ENCODE measurements at regions not wholly inside any gene's neighbourhood (a gene's known extent, or its start where the extent isn't known, plus 50 kb on each side); places are given as distances from the start of the nearest gene placed in this dataset.

DNA sequence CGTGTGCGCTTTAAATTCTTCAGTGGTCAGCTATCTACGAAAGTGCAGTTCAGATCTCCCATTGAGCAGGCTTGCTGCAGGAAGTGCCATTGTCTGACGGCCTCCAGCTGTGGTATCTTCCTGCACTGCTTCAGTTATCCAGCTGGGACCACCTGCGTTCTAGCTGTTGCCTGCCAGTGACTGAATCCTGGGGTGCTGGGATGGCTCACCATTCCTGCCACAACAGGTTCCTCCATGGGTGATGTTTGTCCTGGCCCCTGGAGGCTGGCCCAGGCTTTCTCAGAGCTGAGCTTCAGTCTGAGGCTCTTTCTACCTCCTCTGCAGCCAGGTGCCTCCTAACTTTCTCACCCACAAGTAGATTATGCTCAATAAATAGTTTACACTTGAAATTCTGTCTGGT, 498.5 kb upstream of the HS6ST1 start:
- no peak overlapping the region for H3K4me3 ChIP-seq (ENCODE audit: low read depth, low read length)

DNA sequence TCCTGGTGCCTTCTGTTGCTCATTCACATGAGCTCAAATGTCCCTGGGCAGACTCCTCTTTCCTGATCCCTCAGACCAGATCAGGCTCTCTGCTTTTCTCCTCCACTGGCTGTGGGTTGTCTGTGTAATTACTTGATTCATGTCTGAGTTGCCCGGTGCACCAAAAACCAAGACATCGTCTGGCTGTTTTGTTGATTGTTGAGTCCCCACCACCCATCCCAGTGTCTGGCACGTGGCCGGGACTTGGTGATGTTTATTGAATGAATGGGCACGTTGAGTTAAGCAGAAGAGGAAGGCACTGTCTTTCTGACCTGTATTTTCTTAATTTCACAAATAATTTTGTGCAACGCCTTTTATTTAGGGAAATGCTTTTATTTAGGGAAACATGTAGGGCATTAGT, 499.1 kb upstream of the HS6ST1 start:
- H3K4me3 ChIP-seq (ENCODE audit: low read depth, low read length), result no peak overlapping the region

DNA sequence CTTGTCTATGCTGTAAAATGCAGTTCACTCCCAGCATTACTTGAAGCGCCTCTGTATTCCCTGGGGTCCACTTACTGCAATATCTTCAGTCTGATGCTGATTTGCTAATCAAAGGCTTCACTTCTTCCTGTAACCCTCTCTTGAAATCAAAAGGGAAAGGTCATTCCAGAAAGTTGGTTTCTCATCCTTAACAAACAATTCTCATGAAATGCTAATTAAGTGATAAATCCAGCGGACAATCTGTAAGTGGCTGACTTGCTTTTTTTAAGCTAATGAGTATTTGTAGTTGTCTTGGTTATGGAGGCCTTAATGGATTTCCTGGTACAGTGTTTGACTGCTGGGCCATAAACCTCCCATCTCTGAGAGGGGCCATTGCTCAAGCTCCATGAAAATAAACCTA, 499.6 kb upstream of the HS6ST1 start:
- H3K4me3 ChIP-seq (ENCODE audit: low read depth, low read length), result no peak overlapping the region

DNA sequence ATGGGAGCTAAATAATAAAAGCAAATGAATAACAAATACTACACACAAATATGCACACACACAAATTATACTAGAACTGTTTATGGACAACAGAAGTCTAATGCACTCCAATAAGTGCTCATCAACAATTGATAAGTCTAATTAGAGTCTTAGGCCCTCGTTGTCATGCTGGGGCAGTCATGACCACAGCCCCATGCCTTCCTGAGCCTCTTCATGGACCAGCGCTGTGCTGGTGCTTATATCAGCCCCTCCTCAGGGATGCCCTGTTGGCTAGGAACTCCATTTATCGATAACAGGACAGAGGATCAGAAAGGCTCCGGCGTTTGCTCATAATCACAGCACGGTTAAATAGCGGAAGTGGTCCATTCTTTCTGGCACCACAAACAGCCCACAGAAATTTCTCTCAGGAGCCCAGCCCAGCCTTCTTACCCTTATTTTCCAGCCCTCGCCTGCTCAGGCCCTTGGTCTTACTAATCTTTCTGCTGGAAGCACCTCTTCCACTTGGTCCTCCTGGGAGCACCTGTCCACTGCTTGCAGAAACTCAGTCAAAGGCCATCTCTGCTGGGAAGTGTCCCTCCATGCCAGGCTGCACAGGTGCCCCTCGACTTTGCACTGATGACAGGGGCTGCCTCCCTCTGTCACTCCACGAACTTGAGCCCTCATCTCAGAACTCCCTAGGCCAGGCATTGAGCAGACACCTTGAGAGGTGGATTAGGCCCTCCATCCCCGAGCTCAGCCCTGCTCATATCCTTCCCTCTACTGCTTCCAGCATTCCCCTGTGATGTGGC, 500.2 kb upstream of the HS6ST1 start:
- H3K4me3 ChIP-seq (ENCODE audit: low read depth, low read length), result no peak overlapping the region

DNA sequence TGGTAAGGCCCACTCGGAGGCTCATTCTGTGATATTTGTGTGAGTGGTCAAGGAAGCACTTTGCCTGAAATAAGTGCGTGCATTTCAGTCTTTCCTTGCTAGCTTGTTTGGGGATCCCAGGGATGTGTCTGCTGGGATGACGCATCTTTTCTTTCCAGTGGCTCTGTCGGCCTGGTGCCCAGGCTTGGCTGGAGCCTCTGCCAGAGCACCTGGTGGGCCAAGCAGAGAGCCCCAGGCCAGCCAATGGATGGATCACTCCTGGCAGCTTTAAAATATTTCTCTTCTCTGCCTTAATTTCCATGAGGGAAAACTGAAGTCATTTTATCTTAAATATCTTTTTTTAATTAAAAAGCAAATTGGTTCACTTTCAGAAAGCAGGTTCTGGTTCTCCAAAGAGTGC, 501.8 kb upstream of the HS6ST1 start:
- no peak overlapping the region for H3K4me3 ChIP-seq (ENCODE audit: low read depth, low read length)

DNA sequence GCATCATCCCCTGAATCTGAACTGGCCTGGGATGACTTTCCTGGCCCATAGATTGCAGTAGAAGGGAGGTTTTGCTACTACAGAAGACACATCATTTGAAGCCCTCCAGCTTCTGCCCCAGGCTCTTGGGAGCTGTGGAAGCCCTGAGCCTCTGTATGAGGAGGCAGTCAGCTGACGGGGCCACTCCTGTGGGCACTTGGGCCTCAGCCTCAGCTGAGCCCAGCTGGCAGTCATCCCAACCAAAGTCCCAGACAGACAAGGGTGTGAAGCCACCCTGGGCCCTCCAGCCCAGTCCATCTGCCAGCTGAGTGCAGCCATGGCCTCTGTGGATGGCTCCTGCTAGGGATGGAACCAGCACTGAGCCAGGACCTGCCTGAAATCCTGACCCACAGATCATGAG, 502.3 kb upstream of the HS6ST1 start:
- H3K4me3 ChIP-seq (ENCODE audit: low read depth, low read length), result no peak overlapping the region

DNA sequence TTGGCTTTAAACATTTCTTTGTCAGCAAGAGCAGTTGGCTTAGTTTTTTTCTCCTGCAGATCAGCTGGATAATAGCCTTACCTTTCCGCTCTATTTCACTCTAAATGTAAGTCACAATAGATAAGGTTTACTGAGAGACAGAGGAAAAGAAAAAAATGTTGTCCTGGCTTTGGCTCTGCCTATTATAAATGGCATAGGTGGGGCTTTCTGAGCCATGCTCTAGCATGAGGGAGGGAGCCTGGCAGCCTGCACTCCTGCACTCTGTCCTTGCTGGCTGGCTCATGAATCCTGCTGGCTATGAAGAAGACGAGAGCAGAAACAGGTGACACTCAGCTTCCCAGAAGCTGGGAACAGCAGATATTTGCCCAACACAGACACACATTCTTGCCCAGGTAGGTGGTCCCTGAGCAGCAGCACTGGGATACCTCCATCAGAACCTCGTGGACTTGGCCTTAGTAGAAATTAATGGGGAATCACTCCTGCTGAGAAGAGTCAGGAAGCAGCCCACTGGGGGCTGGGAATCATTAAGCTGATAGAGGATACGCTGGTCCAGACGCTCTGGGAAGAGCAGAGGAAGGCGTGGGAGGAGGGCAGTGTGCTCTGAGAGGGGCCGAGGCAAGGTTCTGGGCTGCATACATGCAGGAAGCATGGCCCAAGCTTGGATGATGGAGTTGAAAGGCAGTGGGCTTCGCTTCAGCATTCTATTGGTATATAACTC, 514.4 kb upstream of the HS6ST1 start:
- H3K4me3 ChIP-seq (ENCODE audit: low read depth, low read length), result no peak overlapping the region

DNA sequence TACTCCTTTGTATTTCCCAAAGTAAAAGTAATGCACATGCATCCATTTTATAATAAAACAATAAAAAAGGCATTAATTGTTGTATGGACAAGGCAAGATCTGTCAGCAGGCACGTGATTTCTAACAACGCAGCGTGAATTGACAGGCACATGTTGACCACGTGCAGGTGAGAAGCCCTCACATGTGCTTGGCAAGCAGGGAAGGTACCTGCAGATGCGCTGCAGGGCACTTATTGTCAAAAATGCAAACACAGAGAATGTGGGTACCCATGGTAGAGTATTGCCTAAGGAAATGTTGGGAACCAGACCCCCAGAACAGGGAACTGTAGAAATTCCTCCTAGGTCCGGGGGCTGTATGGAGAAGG, 515.0 kb upstream of the HS6ST1 start:
- H3K4me3 ChIP-seq (ENCODE audit: low read depth, low read length), result no peak overlapping the region

DNA sequence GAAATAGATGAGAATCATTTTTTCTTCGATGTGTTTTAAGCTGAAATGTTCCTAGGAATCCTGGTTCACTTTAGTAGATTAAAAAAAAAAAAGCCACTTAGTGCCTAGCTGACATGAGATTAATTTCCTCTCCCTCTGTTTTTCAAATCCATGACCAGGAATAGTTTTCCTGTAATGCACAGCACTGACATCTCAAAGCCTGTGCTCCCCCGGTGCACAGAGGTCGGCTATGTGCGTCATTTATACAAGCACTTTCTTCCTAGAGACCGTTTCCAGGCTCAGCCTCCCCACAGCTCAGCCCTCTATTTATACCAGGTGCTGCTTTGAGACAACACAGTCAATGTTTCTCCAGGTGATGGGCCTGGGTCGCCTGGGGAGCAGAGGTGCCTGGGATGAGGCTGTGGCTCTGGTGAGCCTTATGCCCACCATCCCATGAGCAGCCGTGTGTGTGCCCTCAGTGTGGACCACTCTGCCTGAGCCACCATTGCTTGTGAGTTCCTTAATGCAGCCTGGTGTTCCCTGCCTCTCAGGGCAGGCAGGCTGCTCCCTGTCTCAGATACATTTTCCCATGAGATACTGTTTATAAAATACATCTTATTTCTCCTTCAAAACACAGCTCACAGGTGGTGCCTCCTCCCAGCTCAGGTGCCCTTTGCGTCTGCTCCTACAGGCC, 515.7 kb upstream of the HS6ST1 start:
- no peak overlapping the region for H3K4me3 ChIP-seq (ENCODE audit: low read depth, low read length)

DNA sequence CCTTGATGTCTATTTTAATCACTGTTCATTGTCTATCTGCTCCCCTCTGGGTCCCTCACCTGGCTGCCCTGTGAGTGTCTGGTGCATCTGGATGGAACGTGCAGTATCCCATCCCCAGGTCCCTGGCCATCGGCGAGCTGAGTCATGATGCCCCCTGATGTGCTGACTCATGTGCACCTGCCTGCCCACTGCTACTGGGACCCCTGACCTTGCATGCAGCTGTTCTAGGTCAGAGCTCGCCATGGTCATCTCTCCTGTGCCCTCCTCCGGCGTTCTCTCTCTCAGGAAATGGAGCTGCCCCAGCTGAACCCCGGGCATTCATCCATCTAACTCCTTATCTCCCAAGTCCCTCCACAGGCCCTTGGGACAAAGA, 516.2 kb upstream of the HS6ST1 start:
- H3K4me3 ChIP-seq (ENCODE audit: low read depth, low read length), result no peak overlapping the region

DNA sequence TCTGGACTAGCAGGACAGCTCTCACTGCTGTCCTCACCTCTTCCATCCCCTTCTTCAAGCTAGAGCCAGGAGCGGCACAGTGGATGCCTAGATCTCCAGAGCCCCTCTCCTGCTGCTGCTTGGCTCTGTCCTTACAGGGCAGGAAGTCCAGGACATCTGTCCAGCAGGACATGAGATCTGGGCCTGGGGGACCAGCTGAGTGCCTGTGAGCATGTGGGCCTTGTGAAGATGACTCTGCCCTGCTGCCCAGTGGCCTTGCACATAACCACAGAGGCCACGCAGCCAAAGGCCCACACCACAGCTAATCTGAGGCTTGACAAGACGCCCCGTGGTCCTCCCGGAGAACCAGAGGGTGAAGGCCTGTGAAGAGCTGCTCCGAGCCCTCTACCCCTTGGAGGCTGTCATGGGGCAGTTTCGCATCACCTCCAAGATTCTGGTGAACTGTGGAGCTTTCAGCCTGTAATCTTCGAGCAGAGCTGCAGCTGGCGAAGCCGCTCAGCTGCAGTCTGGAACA, 516.7 kb upstream of the HS6ST1 start:
- H3K4me3 ChIP-seq (ENCODE audit: low read depth, low read length), result no peak overlapping the region

DNA sequence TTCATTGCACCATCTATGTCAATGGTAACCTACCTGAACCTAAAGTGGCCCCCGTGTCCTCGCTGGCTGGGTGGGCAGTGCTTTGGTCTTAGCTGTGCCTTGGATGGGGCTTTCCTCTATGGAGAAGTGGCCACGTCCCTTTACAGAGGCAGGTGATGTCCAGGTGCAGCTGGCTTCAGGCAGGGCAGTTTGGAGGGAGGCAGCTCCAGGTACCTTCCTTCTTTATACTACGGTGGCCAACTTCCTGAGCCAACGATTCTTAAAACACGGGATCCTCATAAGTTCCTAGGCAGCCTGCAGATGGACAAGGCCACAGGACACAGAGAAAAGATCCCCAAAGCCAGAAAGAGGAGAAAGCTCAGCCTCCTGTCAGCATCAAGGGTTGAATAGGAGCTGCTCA, 517.3 kb upstream of the HS6ST1 start:
- H3K4me3 ChIP-seq (ENCODE audit: low read depth, low read length), result no peak overlapping the region

DNA sequence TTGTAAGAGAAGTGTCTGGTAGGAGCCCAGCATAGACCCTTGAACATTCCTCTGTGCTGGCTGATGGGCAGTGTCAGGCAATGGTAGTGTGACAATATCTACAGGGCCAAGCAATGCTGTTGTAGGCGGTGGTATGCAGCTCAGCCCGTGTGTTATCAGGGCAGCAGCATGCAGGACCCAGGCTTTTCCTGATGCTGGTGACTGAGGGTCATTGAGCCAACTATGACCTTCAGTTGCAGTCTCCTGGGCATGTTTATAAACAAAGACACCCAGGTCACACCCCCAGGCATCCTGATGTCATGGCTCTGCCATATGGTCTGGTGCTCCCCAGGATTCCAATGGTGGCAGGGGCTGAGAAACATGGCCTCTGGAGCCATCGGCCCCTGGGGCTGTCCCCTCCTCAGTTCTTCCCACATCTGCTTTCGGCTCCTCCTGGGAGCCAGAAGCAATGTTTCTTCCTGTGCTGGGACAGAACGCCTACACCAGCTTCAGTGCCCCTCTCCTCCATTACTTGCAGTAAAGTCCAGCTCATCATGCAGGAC, 518.0 kb upstream of the HS6ST1 start:
- no peak overlapping the region for H3K4me3 ChIP-seq (ENCODE audit: low read depth, low read length)

DNA sequence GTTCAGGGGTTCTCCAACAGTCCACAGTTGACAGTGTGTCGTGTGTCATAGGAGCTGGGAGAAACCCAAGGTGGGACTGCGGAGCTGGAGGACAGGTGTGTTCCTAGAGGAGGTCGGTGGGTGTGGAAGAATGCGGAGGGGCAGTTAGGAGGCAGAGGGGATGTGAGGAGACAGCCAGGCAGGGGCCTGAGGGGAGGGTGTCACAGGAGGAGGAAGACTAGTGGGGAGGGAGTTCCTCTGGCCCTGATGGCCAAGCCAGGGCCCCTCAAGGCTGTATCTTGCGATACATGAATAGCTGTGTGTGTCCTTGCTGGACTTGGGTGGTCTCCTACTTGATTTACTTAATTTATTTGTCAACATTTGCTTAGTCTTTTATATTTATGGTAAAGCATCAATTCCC, 519.6 kb upstream of the HS6ST1 start:
- H3K4me3 ChIP-seq (ENCODE audit: low read depth, low read length), result no peak overlapping the region

DNA sequence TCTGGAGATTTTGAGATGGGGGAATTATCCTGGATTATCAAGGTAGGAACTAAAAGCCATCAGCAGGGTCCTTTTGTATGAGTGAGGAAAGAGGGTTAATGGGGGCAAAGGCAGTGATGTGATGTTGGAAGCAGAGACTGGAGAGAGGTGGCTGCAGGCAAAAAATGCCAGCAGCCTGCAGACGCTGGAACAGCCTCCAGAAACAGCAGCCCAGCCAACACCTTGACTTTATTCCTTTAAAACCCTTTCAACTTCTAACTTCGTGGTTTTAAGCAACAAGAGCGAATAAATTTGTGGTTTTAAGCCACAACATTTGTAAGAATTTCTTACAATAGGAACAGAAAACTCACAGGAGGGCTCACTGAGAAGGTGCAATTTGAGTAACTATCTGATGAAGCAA, 523.1 kb upstream of the HS6ST1 start:
- H3K4me3 ChIP-seq (ENCODE audit: low read depth, low read length), result no peak overlapping the region

DNA sequence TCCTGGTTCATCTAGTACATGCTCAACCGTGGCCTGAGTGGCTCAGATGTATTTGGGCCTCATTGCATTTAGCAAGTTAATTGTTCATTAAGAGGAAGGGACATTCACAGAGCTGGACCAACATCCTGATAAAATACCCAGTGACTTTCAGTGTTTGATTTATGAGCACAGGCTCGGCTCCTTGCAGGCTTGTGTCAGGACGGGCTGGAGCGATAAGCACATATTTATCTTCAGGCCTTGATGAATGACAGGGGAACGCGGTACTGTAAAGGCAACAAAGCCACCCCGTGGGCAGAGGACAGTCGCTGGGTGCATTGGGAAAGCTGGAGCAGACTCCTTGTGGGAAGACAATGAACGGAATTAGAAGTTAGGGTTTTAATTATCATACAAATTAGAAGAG, 548.6 kb upstream of the HS6ST1 start:
- H3K4me3 ChIP-seq (ENCODE audit: low read depth, low read length), result no peak overlapping the region

DNA sequence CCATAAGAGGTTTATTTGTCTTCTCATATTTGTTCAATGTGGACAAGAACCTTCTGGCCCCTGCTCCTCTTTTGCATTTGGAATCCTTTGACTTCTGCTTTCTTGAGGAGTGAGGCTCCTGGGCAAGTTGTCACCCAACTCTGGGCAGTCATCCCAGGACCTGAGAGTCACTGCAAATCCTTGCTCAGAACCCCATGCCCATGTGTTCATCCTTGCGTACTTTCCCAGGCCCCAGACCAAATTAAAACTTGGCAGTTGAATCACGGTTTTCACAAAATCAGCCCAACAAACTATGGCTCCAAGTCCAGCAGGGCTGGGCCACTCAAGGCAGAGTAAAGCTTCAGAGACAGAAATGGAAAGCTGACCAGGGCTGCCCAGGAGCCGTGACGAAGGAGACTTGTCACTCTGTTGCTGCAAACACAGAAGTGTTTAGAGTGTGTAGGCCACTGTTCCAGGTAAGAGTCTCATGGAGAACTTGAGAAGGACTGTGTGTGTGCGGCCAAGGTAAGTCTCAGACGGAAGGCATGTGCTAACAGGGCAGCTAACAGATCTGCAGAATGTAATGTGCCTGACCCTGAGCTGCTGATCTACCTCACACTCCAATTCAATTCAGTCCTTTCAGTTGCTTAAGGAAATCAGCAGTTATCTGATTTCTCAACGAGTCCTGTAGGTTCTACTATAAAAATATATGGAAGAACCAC, 549.4 kb upstream of the HS6ST1 start:
- no peak overlapping the region for H3K4me3 ChIP-seq (ENCODE audit: low read depth, low read length)

DNA sequence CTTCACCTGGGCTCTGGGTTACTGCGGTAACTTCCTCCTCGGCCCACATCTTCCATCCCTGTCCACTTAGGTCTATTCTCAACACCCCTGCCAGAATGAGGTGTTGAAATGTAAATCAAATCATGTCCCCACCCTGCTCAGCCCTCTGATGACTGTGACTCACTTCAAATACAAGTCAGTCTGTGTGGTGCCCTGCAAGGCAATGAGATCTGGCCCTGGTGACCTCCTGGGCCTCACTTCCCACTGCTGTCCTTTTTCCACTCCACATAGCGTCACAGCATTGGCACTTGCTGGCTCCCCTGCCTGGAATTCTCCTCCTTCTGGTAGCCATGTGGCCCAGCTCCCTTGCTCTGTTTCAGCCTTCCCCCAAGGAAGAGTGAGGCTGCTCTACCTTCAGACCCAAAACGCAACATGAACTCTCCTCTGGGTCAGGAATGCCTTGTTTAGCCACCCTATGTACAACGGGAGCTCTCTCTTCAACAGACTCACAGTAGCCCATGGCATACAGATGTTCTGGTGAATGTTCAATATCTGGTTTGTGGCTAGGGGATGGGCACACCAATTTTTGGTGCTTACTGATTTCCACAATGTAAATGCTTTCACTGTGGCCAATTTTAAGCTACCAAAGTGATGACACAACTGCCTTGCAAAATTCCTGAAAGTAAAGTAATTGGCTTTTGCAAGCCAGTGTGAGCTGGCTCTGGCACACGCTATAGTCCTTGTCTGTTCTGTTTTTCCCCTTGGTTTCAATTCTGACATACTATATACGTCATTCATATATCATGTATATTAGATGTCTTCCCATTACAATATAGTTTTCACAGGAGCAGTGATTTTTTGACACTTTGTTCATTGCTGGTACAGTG, 550.3 kb upstream of the HS6ST1 start:
- no peak overlapping the region for H3K4me3 ChIP-seq (ENCODE audit: low read depth, low read length)

DNA sequence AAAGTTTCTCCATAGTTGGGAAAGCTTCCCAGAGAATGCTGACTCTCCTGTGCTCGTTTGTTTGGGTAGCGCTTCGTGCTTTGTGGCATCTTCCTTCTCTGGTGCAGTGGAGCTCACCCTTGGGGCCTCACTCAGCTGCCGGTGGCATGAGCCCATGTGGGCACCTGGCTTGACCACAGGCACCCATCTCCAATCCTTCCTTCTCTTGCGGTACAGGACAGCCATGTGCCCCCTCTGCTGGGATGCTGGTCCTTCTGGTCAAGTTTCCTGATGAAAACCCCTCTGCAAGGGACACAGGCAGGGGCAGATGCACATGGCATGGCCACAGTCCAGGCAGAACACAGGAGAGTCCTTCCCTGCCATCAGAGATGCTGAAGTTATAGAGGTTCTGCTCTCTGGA, 555.9 kb upstream of the HS6ST1 start:
- no peak overlapping the region for H3K4me3 ChIP-seq (ENCODE audit: low read depth, low read length)

Measured in iPS-11a (cell line).